Erythroblast (primary cell): ENCODE measurements at regions not wholly inside any gene's neighbourhood (a gene's known extent, or its start where the extent isn't known, plus 50 kb on each side); places are given as distances from the start of the nearest gene placed in this dataset.

ENCODE experiments used
- DNase-seq, 2 experiments: peaks; one replicate each; lab custom pipeline; 2025; lab: John Stamatoyannopoulos, UW
- GATA1 ChIP-seq: IDR thresholded peaks from 2 replicates; pipeline ENCODE4 v1.6.1; 2011; ENCODE audit warnings: low read depth, mild to moderate bottlenecking, control low read depth, low read length, moderate library complexity
- POLR2A ChIP-seq: IDR thresholded peaks from 2 replicates; pipeline ENCODE4 v1.6.1; 2011; ENCODE audit warnings: mild to moderate bottlenecking, low read length

DNA sequence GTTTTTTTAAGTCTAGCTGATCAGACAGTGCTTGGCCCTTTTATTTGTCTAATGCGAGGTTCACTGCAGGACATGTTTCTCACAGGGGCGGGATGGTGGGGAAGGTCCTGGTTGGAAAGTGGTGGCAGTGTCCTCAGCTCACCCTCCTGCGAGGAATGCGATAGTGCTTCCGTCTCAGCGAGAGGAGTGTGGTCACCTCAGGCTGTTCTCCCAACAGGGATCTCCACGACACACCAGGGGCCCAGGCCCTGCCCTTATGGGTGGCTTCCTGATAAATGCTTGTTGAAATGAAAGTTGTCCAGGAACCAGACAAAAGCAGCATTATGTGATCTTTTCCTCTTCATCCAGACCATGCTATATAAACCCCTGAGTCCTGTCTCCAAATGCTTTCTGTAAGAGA lies 70.1 kb downstream of the BOLA3 start:
- TF ChIP-seq GATA1, result no peak
- peak; percentile 42 for TF ChIP-seq POLR2A
- DNase-seq, result peak; percentile 82 to 84

- TF ChIP-seq GATA1 (no peak), POLR2A (no peak)
- DNase-seq, result peak; percentile 71 to 79
Observed at GRCh38 chr2:74078466-74078865, 69.2 kb downstream of the BOLA3 start.

GRCh38 chr2:74079522-74080341 lies 68.0 kb downstream of the BOLA3 start:
- no peak for TF ChIP-seq GATA1
- TF ChIP-seq POLR2A, result no peak
- peak; percentile 27 to 50 for DNase-seq

DNA sequence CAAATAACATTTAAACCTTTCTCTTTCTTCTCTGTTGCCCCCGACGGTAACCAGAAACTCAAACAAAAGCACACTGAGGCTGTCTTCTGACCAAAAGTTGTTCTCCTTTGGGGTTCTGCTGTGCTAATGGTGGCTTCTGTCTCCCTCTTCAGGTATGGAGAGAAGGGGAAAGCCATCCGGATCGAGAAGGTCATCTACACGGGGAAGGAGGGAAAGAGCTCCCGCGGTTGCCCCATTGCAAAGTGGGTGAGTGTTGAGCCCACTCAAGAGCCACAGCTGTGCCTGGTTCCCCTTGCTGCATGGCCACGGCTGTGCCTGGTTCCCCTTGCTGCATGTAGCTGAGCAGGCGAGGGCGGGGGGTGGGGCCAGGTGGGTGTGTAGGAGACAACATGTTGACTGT lies 67.4 kb downstream of the BOLA3 start:
- no peak for TF ChIP-seq GATA1
- TF ChIP-seq POLR2A, result no peak
- peak in 1 of 2 experiments; percentile 36 for DNase-seq

GRCh38 chr2:74081030-74081762 lies 66.5 kb downstream of the BOLA3 start:
- peak in 1 of 2 experiments; percentile 25 for DNase-seq
- TF ChIP-seq GATA1 (no peak), POLR2A (no peak)

DNA sequence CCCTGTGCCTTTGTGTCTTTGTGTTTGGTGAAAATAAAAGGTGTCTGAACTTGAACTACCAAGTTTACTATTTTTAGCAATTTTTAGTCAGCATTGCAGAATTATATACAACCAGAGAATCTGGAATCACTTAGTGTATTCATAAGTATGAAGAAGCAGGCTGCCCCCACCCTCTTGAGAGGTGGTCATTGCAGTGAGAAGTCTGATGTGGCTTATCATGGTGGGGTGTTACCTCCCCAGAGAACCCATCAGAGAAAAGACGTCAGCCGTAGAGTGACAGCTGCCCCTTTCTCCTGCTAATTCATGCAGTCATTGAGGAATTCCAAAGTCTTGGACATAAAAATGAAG lies 66.0 kb downstream of the BOLA3 start:
- TF ChIP-seq GATA1, result no peak
- no peak for TF ChIP-seq POLR2A

DNA sequence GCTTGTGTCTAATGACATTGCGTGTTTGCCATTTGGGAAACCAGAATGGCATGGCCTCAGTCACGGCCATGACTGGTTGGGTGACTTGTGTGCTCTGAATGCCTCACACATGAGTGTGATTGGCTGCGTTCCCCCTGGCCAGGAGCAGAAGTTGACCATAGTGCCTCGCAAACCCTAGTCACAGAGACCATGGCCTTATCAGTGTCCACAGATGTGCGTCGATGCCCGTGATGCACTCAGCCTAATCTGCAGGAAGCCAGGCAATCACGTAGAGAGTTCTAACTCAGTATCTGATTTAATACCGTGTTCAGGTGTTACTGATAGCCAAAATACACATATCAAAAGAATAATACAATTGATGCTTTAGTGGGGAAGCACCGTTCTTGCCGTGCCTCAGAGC lies 64.0 kb downstream of the BOLA3 start:
- peak; percentile 86 to 94 for DNase-seq
- TF ChIP-seq POLR2A (no peak), GATA1 (peak; percentile 70)

More for the DNA sequence above, 66.0 kb downstream of the BOLA3 start:
- no peak for DNase-seq
